ENCODE measurements at regions not wholly inside any gene's neighbourhood (a gene's known extent, or its start where the extent isn't known, plus 50 kb on each side); places are given as distances from the start of the nearest gene placed in this dataset.

DNA sequence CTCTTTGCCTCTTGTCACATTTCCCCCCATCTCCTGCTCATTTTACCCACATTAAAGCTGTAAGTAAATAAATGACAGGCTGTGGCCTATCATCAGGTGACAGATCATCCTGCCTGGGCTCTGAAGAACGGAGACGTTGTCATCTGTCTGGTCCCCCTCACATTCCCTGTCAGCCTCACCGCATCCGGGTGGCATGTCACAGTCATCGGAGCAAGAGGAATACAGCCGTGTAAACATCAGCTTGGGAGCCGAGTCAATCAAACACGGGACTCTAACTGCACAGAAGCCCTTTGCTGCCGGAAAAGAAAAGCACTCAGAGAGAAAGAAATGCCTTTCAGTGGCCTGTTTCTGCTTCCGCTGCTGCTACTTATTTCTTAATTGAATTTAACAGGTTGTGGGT lies 371.9 kb upstream of the ID4 start:
- ATAC-seq = peak in 3 of 4 donors; percentile 59 to 79 (median 79)
- FAIRE-seq = no peak
- Histone ChIP-seq H3K27ac (peak overlapping the region; percentile 12 to 53 (median 33)), H3K4me1 (no peaks in the 10 kb centered on the region), H3K36me3 (no peaks in the 10 kb centered on the region), H3K27me3 (no peaks in the 10 kb centered on the region), H3K4me3 (no peak overlapping the region), H3K9me3 (no peaks in the 10 kb centered on the region)
- WGBS, 2 donors = 32 to 36% methylated on average over 10 of the region's 10 CpGs
- intact Hi-C loops (cut with DNase I) = no loop called here
- no peak for DNase-seq
- TF ChIP-seq CTCF (IDR thresholded peaks at IDR 0.05) = no peak

DNA sequence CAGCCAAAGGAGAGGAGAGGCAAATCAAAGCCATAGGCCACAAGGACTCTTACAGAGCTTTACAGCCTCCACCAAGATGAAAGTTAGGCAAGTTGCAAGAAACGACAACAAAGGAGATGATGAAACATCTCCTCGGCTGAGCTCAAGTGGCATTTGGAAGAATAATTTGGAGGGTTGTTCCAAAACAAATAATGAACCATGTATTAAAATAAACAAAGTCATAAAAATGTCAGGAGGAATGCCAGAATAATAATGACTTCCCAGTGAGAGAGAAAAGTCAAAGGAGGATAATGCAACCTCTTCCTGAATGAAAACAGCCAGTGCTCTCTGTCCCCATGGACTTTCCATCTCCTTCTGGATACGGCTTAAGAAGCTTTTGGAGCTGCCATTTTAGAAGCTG lies 371.4 kb upstream of the ID4 start:
- no peaks in the 10 kb centered on the region for H3K36me3 ChIP-seq
- peak overlapping the region in 3 of 4 donors; percentile 12 to 53 (median 49) for H3K27ac ChIP-seq
- H3K4me1 ChIP-seq = no peaks in the 10 kb centered on the region
- H3K9me3 ChIP-seq = no peaks in the 10 kb centered on the region
- no peaks in the 10 kb centered on the region for H3K27me3 ChIP-seq
- TF ChIP-seq CTCF (IDR thresholded peaks at IDR 0.05) = no peak
- 19 to 20% methylated on average over 3 of the region's 3 CpGs for WGBS, 2 donors
- H3K4me3 ChIP-seq = no peak overlapping the region
- FAIRE-seq = no peak
- intact Hi-C loops (cut with DNase I) = no loop called here
- peak in 3 of 4 donors; percentile 43 to 65 (median 50) for ATAC-seq
- DNase-seq = no peak

- no peak overlapping the region for H3K4me3 ChIP-seq
- FAIRE-seq (no peak), ATAC-seq (no peak), DNase-seq (no peak)
- no peak for TF ChIP-seq CTCF (IDR thresholded peaks at IDR 0.05)
- intact Hi-C loops (cut with DNase I) = no loop called here
- no peaks in the 10 kb centered on the region for H3K9me3 ChIP-seq
- WGBS, 2 donors = 53 to 67% methylated on average over 7 of the region's 7 CpGs
- H3K36me3 ChIP-seq = no peaks in the 10 kb centered on the region
- no peak overlapping the region for H3K27ac ChIP-seq
- H3K27me3 ChIP-seq = no peaks in the 10 kb centered on the region
- H3K4me1 ChIP-seq = no peaks in the 10 kb centered on the region
Observed at GRCh38 chr6:19470333-19470732, 366.8 kb upstream of the ID4 start.

DNA sequence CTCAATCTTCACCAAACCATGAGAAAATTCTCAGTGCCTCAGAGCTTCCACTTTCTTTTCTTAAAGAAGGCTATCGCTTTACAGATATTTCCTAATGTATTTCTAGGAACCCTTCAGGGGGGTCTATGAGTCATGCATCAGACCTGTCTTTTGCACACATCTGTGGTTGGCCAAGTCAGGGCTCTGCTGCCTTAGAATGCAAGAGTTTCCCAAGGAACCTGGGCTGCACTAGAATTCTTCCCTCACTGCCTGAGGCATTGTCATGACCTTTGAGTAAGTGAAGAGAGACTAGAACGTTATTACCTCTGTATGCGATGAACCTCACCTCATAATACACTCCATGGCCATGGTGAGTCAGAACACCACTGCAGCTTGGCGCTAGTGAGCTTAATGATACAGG lies 365.0 kb upstream of the ID4 start:
- no peaks in the 10 kb centered on the region for H3K4me1 ChIP-seq
- H3K9me3 ChIP-seq = no peaks in the 10 kb centered on the region
- no peak overlapping the region for H3K27ac ChIP-seq
- intact Hi-C loops (cut with DNase I) = no loop called here
- H3K36me3 ChIP-seq = no peaks in the 10 kb centered on the region
- WGBS, 2 donors = 76 to 80% methylated on average over 4 of the region's 4 CpGs
- DNase-seq (no peak), FAIRE-seq (no peak), ATAC-seq (no peak)
- H3K27me3 ChIP-seq = no peaks in the 10 kb centered on the region
- H3K4me3 ChIP-seq = no peak overlapping the region
- no peak for TF ChIP-seq CTCF (IDR thresholded peaks at IDR 0.05)

DNA sequence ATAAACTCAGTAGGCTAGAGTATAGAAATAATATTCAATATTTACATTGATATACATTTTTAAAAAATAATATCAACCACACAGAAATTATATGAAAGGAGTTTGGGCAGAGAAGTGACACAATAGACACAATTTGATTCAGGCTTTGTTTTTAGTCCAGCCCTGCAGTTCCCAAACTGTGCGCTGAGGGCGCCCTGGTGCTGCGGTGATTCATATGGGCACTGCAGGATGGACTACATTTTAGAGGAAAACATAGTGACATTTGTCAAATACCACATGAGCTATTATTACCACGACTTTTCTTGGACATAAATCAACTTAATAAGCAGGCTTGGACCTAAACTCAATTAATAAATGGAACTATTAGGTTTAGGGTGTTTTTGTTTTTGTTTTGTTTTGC lies 364.3 kb upstream of the ID4 start:
- no peak overlapping the region for H3K27ac ChIP-seq
- no peak overlapping the region for H3K4me3 ChIP-seq
- H3K36me3 ChIP-seq = no peaks in the 10 kb centered on the region
- ATAC-seq = no peak
- DNase-seq = no peak
- 54 to 55% methylated on average over 4 of the region's 4 CpGs for WGBS, 2 donors
- intact Hi-C loops (cut with DNase I) = no loop called here
- no peaks in the 10 kb centered on the region for H3K27me3 ChIP-seq
- no peaks in the 10 kb centered on the region for H3K4me1 ChIP-seq
- no peak for TF ChIP-seq CTCF (IDR thresholded peaks at IDR 0.05)
- H3K9me3 ChIP-seq = no peaks in the 10 kb centered on the region
- no peak for FAIRE-seq
